ENCODE measurements at regions not wholly inside any gene's neighbourhood (a gene's known extent, or its start where the extent isn't known, plus 50 kb on each side); places are given as distances from the start of the nearest gene placed in this dataset.

GRCh38 chr13:47803131-47803530 lies 197.9 kb downstream of the SUCLA2 start:
- CTCF ChIA-PET: no interaction called here
- no peaks in the 10 kb centered on the region for H3K4me1 Mint-ChIP-seq
- intact Hi-C loops (cut with micrococcal nuclease): no loop called here
- H3K27ac Mint-ChIP-seq: no peak overlapping the region
- no peaks in the 10 kb centered on the region for H3K4me1 ChIP-seq (ENCODE audit: control insufficient read depth in 2 of 2, insufficient read depth in 2 of 2, low read length in 2 of 2)
- DNase-seq (no peak), ATAC-seq (no peak)
- H3K27ac ChIP-seq (ENCODE audit: low read depth, low read length): no peak overlapping the region
- no peaks in the 10 kb centered on the region for H3K27me3 ChIP-seq (ENCODE audit: control insufficient read depth in 2 of 2, insufficient read depth in 2 of 2, low read length in 2 of 2)
- no peaks in the 10 kb centered on the region for H3K36me3 ChIP-seq (ENCODE audit: control insufficient read depth in 2 of 3, insufficient read depth in 3 of 3, low read length in 3 of 3)
- no peaks in the 10 kb centered on the region for H3K9me3 ChIP-seq (ENCODE audit: control insufficient read depth in 2 of 3, low read length in 3 of 3)
- no peak overlapping the region for H3K4me3 ChIP-seq (ENCODE audit: low read length)
- H3K27me3 Mint-ChIP-seq: peaks cover 0 to 2% (median 0%) of the 10 kb centered on the region in 5 donors
- no peak overlapping the region for H3K4me3 Mint-ChIP-seq
- H3K36me3 Mint-ChIP-seq: peaks cover 0 to 10% (median 5%) of the 10 kb centered on the region in 5 donors
- H3K9me3 Mint-ChIP-seq: peaks cover 0 to 4% (median 0%) of the 10 kb centered on the region in 11 donors
- POLR2A ChIA-PET: no interaction called here

GRCh38 chr13:47801555-47801954 lies 199.5 kb downstream of the SUCLA2 start:
- CTCF ChIA-PET: no interaction called here
- POLR2A ChIA-PET: no interaction called here
- no peak overlapping the region for H3K27ac Mint-ChIP-seq
- H3K4me1 ChIP-seq (ENCODE audit: control insufficient read depth in 2 of 2, insufficient read depth in 2 of 2, low read length in 2 of 2): no peaks in the 10 kb centered on the region
- no peaks in the 10 kb centered on the region for H3K36me3 ChIP-seq (ENCODE audit: control insufficient read depth in 2 of 3, insufficient read depth in 3 of 3, low read length in 3 of 3)
- no peaks in the 10 kb centered on the region for H3K27me3 ChIP-seq (ENCODE audit: control insufficient read depth in 2 of 2, insufficient read depth in 2 of 2, low read length in 2 of 2)
- H3K27ac ChIP-seq (ENCODE audit: low read depth, low read length): no peak overlapping the region
- ATAC-seq (no peak), DNase-seq (no peak)
- H3K4me1 Mint-ChIP-seq: no peaks in the 10 kb centered on the region
- H3K9me3 Mint-ChIP-seq: peaks cover 0 to 4% (median 0%) of the 10 kb centered on the region in 11 donors
- no peaks in the 10 kb centered on the region for H3K9me3 ChIP-seq (ENCODE audit: control insufficient read depth in 2 of 3, low read length in 3 of 3)
- H3K4me3 ChIP-seq (ENCODE audit: low read length): no peak overlapping the region
- intact Hi-C loops (cut with micrococcal nuclease): no loop called here
- no peaks in the 10 kb centered on the region for H3K27me3 Mint-ChIP-seq
- peaks cover 0 to 10% (median 3%) of the 10 kb centered on the region in 5 donors for H3K36me3 Mint-ChIP-seq
- H3K4me3 Mint-ChIP-seq: no peak overlapping the region

- H3K36me3 Mint-ChIP-seq: peaks cover 0 to 10% (median 0%) of the 10 kb centered on the region in 5 donors
- no peak overlapping the region for H3K4me3 Mint-ChIP-seq
- H3K4me1 ChIP-seq (ENCODE audit: control insufficient read depth in 2 of 2, insufficient read depth in 2 of 2, low read length in 2 of 2): no peaks in the 10 kb centered on the region
- no peaks in the 10 kb centered on the region for H3K36me3 ChIP-seq (ENCODE audit: control insufficient read depth in 2 of 3, insufficient read depth in 3 of 3, low read length in 3 of 3)
- no peaks in the 10 kb centered on the region for H3K9me3 ChIP-seq (ENCODE audit: control insufficient read depth in 2 of 3, low read length in 3 of 3)
- no peaks in the 10 kb centered on the region for H3K4me1 Mint-ChIP-seq
- POLR2A ChIA-PET: interaction anchor here (0.7 kb wide), 1 partner anchor 9 kb away, joined by 3 read pairs; no protein-coding TSS in a partner anchor
- no peak overlapping the region for H3K27ac Mint-ChIP-seq
- no peak overlapping the region for H3K4me3 ChIP-seq (ENCODE audit: low read length)
- ATAC-seq (no peak), DNase-seq (no peak)
- H3K9me3 Mint-ChIP-seq: peaks cover 0 to 4% (median 0%) of the 10 kb centered on the region in 11 donors
- CTCF ChIA-PET: no interaction called here
- H3K27me3 ChIP-seq (ENCODE audit: control insufficient read depth in 2 of 2, insufficient read depth in 2 of 2, low read length in 2 of 2): no peaks in the 10 kb centered on the region
- intact Hi-C loops (cut with micrococcal nuclease): no loop called here
- no peak overlapping the region for H3K27ac ChIP-seq (ENCODE audit: low read depth, low read length)
- H3K27me3 Mint-ChIP-seq: no peaks in the 10 kb centered on the region
Measured at GRCh38 chr13:47800593-47800992, 200.5 kb downstream of the SUCLA2 start.

- no peaks in the 10 kb centered on the region for H3K4me1 ChIP-seq (ENCODE audit: control insufficient read depth in 2 of 2, insufficient read depth in 2 of 2, low read length in 2 of 2)
- no peaks in the 10 kb centered on the region for H3K4me1 Mint-ChIP-seq
- H3K36me3 ChIP-seq (ENCODE audit: control insufficient read depth in 2 of 3, insufficient read depth in 3 of 3, low read length in 3 of 3): no peaks in the 10 kb centered on the region
- H3K4me3 Mint-ChIP-seq: no peak overlapping the region
- H3K9me3 ChIP-seq (ENCODE audit: control insufficient read depth in 2 of 3, low read length in 3 of 3): no peaks in the 10 kb centered on the region
- no peak overlapping the region for H3K4me3 ChIP-seq (ENCODE audit: low read length)
- no peak overlapping the region for H3K27ac ChIP-seq (ENCODE audit: low read depth, low read length)
- CTCF ChIA-PET: no interaction called here
- H3K36me3 Mint-ChIP-seq: peaks cover 0 to 10% (median 0%) of the 10 kb centered on the region in 5 donors
- H3K27me3 Mint-ChIP-seq: peaks cover 0 to 3% (median 0%) of the 10 kb centered on the region in 5 donors
- intact Hi-C loops (cut with micrococcal nuclease): loop anchor here in 1 of 2 donors (1.0 to 5.0 kb wide), 2 partner anchors 203 to 296 kb away; partner anchors contain the start of genes MED4 and SUCLA2
- no peak for DNase-seq
- no peak overlapping the region for H3K27ac Mint-ChIP-seq
- peaks cover 0 to 4% (median 0%) of the 10 kb centered on the region in 11 donors for H3K9me3 Mint-ChIP-seq
- no peak for ATAC-seq
- no peaks in the 10 kb centered on the region for H3K27me3 ChIP-seq (ENCODE audit: control insufficient read depth in 2 of 2, insufficient read depth in 2 of 2, low read length in 2 of 2)
- POLR2A ChIA-PET: no interaction called here
Measured at GRCh38 chr13:47798906-47799305, 202.2 kb downstream of the SUCLA2 start.

GRCh38 chr13:47798194-47798593 lies 202.9 kb downstream of the SUCLA2 start:
- no peak overlapping the region for H3K4me3 Mint-ChIP-seq
- no peak for ATAC-seq
- CTCF ChIA-PET: no interaction called here

GRCh38 chr13:47796816-47797215 lies 204.3 kb downstream of the SUCLA2 start:
- ATAC-seq (no peak), DNase-seq (no peak)
- ChIA-PET POLR2A (no interaction called here), CTCF (no interaction called here)
- Histone ChIP-seq H3K27ac (ENCODE audit: low read depth, low read length) (no peak overlapping the region), H3K4me3 (ENCODE audit: low read length) (no peak overlapping the region), H3K9me3 (ENCODE audit: control insufficient read depth in 2 of 3, low read length in 3 of 3) (no peaks in the 10 kb centered on the region), H3K36me3 (ENCODE audit: control insufficient read depth in 2 of 3, insufficient read depth in 3 of 3, low read length in 3 of 3) (no peaks in the 10 kb centered on the region), H3K27me3 (ENCODE audit: control insufficient read depth in 2 of 2, insufficient read depth in 2 of 2, low read length in 2 of 2) (no peaks in the 10 kb centered on the region), H3K4me1 (ENCODE audit: control insufficient read depth in 2 of 2, insufficient read depth in 2 of 2, low read length in 2 of 2) (no peaks in the 10 kb centered on the region)
- intact Hi-C loops (cut with micrococcal nuclease): loop anchor here in 1 of 2 donors (5.0 kb wide), 1 partner anchor 205 kb away; the partner anchor contains the start of gene SUCLA2
- Mint-ChIP-seq H3K4me1 (no peaks in the 10 kb centered on the region), H3K27ac (no peak overlapping the region), H3K27me3 (peaks cover 0 to 6% (median 3%) of the 10 kb centered on the region in 5 donors), H3K9me3 (peaks cover 1 to 6% (median 3%) of the 10 kb centered on the region in 11 donors), H3K36me3 (peaks cover 0 to 7% (median 0%) of the 10 kb centered on the region in 5 donors), H3K4me3 (no peak overlapping the region)

More at GRCh38 chr13:47798194-47798593, 202.9 kb downstream of the SUCLA2 start:
- no peak overlapping the region for H3K4me3 ChIP-seq (ENCODE audit: low read length)
- no peaks in the 10 kb centered on the region for H3K9me3 ChIP-seq (ENCODE audit: control insufficient read depth in 2 of 3, low read length in 3 of 3)
- no peak overlapping the region for H3K27ac ChIP-seq (ENCODE audit: low read depth, low read length)
- DNase-seq: no peak
- no peak overlapping the region for H3K27ac Mint-ChIP-seq
- H3K9me3 Mint-ChIP-seq: peaks cover 0 to 4% (median 0%) of the 10 kb centered on the region in 11 donors
- H3K27me3 Mint-ChIP-seq: peaks cover 0 to 3% (median 0%) of the 10 kb centered on the region in 5 donors
- no peaks in the 10 kb centered on the region for H3K4me1 ChIP-seq (ENCODE audit: control insufficient read depth in 2 of 2, insufficient read depth in 2 of 2, low read length in 2 of 2)
- H3K27me3 ChIP-seq (ENCODE audit: control insufficient read depth in 2 of 2, insufficient read depth in 2 of 2, low read length in 2 of 2): no peaks in the 10 kb centered on the region
- H3K36me3 ChIP-seq (ENCODE audit: control insufficient read depth in 2 of 3, insufficient read depth in 3 of 3, low read length in 3 of 3): no peaks in the 10 kb centered on the region
- intact Hi-C loops (cut with micrococcal nuclease): loop anchor here in 1 of 2 donors (5.0 kb wide), 1 partner anchor 204 kb away; the partner anchor contains the start of gene SUCLA2
- H3K36me3 Mint-ChIP-seq: peaks cover 0 to 10% (median 0%) of the 10 kb centered on the region in 5 donors
- POLR2A ChIA-PET: no interaction called here
- no peaks in the 10 kb centered on the region for H3K4me1 Mint-ChIP-seq

GRCh38 chr13:47794963-47795362 lies 206.1 kb downstream of the SUCLA2 start:
- Histone ChIP-seq H3K9me3 (ENCODE audit: control insufficient read depth in 2 of 3, low read length in 3 of 3) (peaks cover 0 to 10% (median 0%) of the 10 kb centered on the region in 3 experiments), H3K4me1 (ENCODE audit: control insufficient read depth in 2 of 2, insufficient read depth in 2 of 2, low read length in 2 of 2) (no peaks in the 10 kb centered on the region), H3K4me3 (ENCODE audit: low read length) (no peak overlapping the region), H3K36me3 (ENCODE audit: control insufficient read depth in 2 of 3, insufficient read depth in 3 of 3, low read length in 3 of 3) (no peaks in the 10 kb centered on the region), H3K27ac (ENCODE audit: low read depth, low read length) (no peak overlapping the region), H3K27me3 (ENCODE audit: control insufficient read depth in 2 of 2, insufficient read depth in 2 of 2, low read length in 2 of 2) (no peaks in the 10 kb centered on the region)
- no peak overlapping the region for H3K27ac Mint-ChIP-seq
- no peaks in the 10 kb centered on the region for H3K4me1 Mint-ChIP-seq
- ChIA-PET POLR2A (no interaction called here), CTCF (no interaction called here)
- peaks cover 0 to 6% (median 3%) of the 10 kb centered on the region in 5 donors for H3K27me3 Mint-ChIP-seq
- H3K36me3 Mint-ChIP-seq: peaks cover 0 to 12% (median 3%) of the 10 kb centered on the region in 5 donors
- no peak overlapping the region for H3K4me3 Mint-ChIP-seq
- no peak for ATAC-seq
- H3K9me3 Mint-ChIP-seq: peaks cover 6 to 22% (median 10%) of the 10 kb centered on the region in 11 donors
- no peak for DNase-seq
- intact Hi-C loops (cut with micrococcal nuclease): loop anchor here in 1 of 2 donors (5.0 kb wide), 1 partner anchor 207 kb away; the partner anchor contains the start of gene SUCLA2

Measured in naive thymus-derived CD4-positive, alpha-beta T cell (primary cell).